ENCODE measurements at regions not wholly inside any gene's neighbourhood (a gene's known extent, or its start where the extent isn't known, plus 50 kb on each side); places are given as distances from the start of the nearest gene placed in this dataset.

- no peak for DNase-seq
Observed at GRCh38 chr5:34510002-34510401, 146.1 kb upstream of the RAI14 start.

GRCh38 chr5:34511063-34511462, 145.1 kb upstream of the RAI14 start:
- no peak for DNase-seq

DNA sequence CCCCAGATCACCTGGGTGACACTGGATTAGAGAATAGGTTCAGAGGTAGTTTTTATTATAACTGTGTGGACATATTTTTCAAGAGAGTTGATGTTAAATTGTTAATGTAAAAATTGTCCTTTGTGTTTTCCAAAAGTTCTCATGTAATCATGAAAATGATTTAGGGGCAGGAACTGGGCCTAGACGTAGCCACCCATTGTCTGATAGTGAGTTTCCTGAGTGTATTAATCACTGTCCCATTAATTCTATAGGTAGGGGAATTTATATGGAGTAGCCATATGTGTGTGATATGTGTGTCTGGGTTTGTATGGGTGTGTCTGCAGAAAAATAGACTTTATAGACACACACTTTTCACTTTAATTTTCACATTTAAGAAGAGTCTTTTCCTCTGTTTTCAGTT, 144.6 kb upstream of the RAI14 start:
- DNase-seq = no peak

DNA sequence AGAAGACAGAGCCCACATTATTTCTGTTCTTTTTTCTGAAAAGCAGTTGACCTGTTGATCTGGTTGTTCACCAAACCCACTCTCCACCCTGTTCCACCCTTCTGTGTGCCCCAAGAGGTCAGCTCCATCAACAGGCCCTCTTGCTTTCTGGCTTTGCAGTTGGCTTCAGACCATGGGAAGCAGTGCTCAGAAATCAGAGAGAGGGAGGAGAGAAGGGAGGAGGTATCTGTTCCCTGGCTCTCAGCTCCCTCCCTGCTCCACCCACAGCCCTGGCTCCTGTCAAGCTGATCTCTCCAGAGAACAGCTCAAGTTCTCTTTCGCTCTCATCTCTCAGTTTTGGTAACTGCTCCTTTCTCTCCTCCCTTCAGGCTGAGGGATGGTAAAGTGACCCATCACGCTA, 144.2 kb upstream of the RAI14 start:
- no peak for DNase-seq

GRCh38 chr5:34516166-34516565, 140.0 kb upstream of the RAI14 start:
- no peak for DNase-seq

DNA sequence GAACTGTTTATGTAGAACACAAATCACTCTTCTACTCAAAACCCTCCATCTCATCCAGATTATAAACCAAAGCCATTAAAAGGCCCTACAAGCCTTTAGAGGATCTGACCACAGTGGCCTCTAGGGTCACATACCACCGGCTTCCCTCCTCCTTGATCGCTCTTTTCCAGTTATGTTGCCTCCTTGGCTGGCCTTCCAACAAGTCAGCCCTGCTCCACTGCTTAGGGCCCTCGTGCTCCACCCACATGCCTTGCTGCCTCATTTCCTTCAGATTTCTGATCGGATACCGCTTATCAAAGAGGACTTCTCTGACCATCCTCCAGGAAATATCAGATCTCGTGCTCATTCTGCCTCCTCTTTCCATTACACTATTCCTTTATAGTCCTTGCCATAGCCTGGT, 139.4 kb upstream of the RAI14 start:
- DNase-seq = no peak

- DNase-seq = no peak
Observed at GRCh38 chr5:34517249-34517648, 138.9 kb upstream of the RAI14 start.

DNA sequence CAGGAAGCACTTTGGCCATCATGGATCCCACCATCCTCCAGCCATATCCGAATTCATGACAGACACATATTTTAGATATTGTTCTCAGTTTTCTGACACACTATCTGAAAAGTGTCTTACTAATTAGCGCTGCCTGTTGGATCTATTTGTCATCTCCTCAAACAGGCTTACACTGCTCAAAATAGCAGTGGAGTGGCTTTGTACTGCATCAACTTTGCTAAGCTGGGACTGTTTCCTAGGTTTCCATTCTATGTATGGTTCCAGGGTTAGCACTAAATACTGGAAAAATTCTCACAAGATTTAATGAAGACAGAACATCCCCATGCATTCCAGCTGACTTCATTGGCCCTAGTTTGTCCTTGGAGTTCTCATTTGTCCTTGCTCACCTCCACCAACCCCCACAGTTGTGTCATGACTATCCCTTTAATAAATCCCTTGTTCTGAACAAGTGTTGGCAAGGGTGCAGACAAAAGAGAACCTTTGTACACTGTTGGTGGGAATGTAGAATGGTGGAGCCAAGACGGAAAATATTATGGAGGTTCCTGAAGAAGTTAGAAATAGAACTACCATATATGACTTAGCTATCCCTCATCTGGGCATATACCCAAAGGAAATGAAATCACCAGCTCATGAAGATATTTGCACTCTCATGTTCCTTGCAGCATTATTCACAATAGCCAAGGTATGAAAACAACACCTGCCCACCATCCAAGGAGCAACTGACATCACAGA, 136.5 kb upstream of the RAI14 start:
- no peak for DNase-seq

DNA sequence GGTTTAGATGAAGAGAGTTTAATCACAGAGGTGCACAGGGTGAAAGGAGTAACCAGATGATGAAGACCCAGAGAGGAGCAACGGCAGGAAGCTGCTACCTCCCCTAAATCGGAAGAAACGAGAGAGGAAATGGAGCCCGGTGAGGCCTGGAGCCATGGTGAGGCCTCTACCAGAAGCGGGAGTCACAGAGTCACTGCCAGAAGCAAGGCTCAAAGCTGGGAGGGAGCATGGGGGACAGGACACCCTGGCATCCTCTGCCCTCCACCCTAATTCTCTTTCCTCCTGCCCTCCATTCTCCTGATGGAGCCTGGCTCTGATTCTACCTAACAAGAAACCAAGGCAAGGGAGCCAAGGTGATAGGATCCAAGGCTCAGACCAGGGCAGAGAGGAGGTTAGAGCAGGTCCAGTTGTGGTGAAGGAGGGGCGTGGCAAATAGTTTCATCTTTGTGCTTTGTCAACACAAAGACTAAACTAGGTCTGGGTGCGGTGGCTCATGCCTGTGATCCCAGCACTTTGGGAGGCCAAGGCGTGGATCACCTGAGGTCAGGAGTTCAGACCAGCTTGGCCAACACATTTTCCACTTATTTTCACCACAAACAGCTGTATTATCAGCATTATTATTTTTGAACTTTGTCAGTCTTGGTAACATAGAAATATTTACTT, 134.4 kb upstream of the RAI14 start:
- DNase-seq = no peak

DNA sequence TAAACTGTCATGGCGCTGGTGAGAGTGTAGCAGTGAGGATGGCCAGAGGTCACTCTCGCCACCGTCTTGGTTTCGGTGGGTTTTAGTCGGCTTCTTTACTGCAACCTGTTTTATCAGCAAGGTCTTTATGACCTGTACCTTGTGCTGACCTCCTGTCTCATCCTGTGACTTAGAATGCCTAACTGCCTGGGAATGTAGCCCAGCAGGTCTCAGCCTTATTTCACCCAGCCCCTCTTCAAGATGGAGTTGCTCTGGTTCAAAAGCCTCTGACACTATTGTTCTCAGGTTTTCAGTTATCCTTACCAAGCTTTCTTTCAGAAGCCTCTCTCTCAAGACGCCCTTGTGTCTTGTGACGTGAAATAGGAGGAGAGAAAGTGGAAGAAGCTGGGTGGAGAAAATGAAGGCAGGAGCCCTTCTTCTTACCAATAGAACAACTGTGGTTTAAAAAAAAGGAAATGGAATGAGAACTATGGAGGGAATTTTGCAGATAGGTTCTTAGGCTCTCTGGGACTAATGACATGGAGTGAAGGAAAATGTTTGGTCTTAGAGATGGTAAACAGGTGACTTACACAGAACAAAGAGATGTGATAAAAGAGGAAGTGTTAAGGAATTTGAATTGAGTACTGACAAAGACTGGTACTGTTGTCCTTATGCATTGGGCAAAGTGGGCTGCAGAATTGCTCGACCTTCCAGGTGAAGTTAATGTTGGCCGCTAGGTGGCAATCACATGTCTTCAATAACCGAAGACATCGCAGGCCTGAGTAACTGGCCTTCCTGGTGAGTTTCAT, 133.3 kb upstream of the RAI14 start:
- peak; percentile 41 to 58 for DNase-seq

DNA sequence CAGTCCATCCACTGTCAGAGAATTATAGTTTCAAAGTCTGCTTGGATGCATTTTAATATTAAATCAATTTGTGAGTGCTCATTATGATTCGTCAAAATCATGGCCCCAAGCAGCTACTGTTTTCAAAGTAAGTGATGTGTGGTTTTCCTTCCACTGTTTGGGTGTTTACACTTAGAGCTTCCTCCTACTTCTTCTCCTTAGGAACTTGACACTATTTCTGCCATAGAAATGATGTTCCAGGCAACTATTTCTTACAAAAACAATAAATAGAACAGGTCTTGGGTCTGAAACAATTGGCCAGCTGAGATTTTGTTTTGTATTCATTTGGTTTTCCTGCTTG, 132.8 kb upstream of the RAI14 start:
- no peak for DNase-seq

GRCh38 chr5:34524123-34524522, 132.0 kb upstream of the RAI14 start:
- no peak for DNase-seq

DNA sequence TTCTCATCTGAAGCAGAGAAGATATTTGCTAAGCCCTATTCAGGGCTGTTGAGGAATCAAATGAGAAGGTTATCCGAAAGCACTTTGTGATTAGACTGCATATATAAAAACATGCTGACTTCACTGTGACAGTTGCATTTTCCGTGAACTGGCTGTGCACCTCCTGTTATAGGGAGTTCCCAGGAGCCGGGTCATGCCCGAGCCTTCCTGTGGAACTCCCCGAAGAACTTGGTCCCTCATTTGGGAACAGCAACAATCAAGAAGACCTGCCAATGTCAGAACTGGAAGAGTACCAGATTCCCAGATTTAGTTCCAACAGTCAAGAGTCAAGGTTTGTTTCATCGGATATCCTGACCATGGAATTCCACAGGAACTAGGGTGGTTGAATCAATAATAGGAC, 130.4 kb upstream of the RAI14 start:
- DNase-seq = no peak

DNA sequence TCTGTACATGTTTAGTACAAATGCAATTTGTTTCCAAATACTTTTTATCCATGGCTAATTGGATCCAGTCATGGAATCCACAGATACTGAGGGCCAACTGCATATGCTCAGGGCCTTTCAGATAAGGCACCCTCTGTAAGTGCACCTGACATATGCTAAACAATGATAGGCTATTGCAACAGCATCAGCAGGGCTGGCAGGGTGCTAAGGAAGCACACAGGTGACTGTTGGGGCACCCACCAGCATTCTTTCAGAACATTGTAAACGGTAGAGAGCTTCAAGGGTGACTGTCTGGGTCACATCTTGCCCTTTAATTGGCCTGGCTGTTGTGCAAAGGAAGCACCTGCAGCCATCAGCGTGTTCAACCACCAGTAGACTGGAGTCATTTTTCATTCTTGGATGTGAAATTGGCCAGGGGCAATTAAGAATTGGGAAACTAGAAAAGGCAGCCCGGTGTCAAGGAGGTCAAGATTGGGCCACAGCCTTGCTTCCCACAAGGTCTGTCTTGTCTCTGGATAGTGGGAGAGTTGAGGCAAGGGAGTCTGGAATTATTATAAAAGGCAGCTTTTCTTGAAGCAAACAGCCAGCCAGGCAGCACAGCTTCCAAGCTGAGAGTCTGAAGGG, 129.3 kb upstream of the RAI14 start:
- DNase-seq = no peak

- DNase-seq = no peak
Observed at GRCh38 chr5:34529581-34530331, 126.4 kb upstream of the RAI14 start.

- no peak for DNase-seq
Observed at GRCh38 chr5:34530637-34531036, 125.5 kb upstream of the RAI14 start.

GRCh38 chr5:34531751-34532360, 124.3 kb upstream of the RAI14 start:
- no peak for DNase-seq

DNA sequence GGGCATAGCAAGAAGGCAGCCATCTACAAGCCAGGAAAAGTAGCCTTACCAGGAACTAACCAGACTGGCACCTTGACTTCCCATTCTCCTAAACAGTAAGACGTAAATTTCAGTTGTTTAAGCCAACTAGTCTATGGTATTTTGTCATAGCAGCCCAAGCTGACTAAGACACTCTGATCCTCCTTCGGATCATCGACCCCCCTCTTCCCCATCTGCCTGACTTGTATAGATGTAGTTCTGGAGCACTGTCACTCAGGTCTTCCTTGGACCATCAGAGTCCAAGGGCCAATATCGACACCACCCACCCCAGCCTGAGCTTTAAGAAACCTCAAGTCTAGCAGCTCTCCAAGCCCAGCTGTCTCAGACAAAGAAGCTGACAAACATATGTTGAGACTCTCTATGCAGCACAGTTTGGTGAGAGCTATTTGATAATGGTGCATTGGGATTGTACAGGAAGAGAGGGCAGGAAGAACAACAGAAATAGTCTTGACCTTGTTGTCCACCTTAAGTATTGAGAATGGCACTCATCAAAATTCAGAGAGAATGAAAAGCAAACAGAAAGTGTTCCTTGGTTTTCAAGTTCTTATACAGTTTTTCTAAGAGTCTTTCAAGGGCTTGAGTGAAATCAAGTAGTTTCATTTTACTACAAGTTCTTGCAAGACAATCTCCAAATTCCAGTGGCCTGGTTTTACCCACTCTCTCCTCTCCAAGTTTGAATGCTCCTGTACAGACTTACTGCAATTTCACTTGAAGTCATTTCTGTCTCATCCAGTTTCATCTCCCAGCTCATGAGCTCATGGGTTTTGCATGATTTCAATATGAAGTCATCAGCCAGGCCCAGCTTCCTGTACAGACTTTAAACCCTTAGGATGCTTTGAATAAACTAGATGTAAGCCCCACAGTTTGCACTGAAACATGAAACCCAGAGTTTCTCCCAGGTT, 122.3 kb upstream of the RAI14 start:
- DNase-seq = peak in 1 of 2 experiments; percentile 22

DNA sequence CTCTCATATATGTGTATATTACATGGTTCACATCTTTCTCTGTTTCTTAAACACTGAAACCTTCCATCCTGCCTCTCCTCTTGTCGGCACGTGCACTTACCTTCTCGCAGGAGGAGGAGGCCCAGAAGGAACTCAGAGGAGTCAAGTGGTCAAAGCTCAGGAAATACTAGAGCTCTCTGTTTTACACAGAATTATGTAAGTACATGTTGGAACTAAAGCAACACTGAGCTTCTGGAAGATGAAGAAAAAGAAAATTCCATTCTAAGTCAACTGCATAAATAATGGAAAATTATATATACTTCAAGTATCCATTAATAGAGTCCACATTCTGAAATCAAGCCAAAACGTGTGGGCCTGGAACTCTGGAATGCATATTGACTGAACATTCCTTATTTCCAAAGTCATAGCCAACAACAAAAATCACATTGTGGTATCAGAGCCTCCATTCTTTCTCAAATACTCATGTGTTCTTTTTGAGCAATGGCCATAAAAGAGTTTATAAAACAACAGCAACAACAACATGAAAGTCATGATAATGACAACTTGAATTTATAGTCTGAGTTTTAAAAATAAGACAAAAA, 121.5 kb upstream of the RAI14 start:
- DNase-seq = no peak

DNA sequence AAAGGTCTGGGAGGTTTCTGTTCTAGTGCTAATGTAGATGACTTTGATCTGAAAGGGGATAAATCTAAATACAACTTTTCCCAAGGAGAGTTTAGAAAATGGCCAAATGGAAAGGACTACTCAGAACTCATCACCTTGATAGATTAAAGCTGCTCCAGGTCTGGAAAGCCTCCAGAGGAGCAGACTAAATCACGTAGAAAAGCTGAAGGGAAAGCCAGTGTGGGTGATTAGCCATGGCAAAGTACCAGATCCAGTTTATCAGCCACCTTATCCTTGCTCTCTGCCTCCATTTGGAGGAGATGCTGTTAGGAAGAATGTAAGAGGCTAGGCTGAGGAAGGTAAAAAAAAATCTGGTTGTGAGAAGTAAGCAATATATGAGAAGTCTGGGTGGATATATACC, 120.7 kb upstream of the RAI14 start:
- no peak for DNase-seq

All from activated T-cell treated with anti-CD3 and anti-CD28 coated beads, Interleukin-2, amount 50 U/mL, for 48 hours (primary cell).